ENCODE measurements at regions not wholly inside any gene's neighbourhood (a gene's known extent, or its start where the extent isn't known, plus 50 kb on each side); places are given as distances from the start of the nearest gene placed in this dataset.

DNA sequence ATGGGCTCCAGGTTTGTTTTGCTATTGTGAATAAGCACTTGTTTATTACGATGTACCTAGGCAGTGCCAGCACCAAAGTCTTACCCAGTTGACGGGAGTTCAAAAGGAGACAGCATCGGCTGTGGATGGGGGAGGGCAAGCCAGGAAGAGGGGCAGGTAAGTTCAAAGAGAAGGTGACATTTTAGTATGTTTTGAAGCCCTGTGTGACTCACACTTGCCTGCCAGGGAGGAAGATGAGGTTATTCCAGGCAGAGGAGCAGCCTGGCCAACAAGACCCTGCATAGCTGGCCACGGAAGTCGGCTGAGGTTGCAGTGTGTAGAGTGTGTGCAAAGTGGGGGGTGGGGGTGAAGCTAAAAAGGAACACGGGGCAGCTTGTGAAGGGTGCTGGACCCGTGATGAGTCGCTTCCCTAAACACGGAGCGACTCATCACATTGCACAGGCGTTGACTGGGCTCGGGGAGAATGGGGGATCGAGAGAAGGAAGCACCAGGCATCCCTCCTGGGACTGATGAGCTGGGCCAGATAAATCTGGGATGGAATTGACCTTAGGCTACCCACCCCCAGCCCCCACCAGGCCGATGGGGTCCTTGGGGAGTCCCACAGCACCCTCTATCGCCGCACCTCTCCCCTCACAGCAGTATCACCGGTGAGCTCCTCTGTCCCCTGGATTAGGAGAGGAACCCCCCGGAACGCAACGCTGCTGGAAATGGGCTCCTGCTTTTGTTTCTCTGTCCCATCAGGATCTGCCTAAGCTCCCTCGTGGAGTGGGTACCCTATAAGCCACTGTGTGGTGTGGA lies 97.9 kb upstream of the IKZF1 start:
- no peak for TF ChIP-seq CTCF (IDR thresholded peaks at IDR 0.05; ENCODE audit: extremely low read depth, insufficient read depth, missing control alignments)
- DNase-seq (ENCODE audit: low spot score) = no peak
- in situ Hi-C loops (cut with MboI; ENCODE audit: low pct_unique_long_range_greater_than_20kb, low sequenced_read_pairs, unreplicated experiment) = loop anchor here (25.0 kb wide), 1 partner anchor 206 kb away; no protein-coding TSS in a partner anchor

- DNase-seq (ENCODE audit: low spot score) = no peak
- no peak for TF ChIP-seq CTCF (IDR thresholded peaks at IDR 0.05; ENCODE audit: extremely low read depth, insufficient read depth, missing control alignments)
- in situ Hi-C loops (cut with MboI; ENCODE audit: low pct_unique_long_range_greater_than_20kb, low sequenced_read_pairs, unreplicated experiment) = loop anchor here (25.0 kb wide), 1 partner anchor 207 kb away; no protein-coding TSS in a partner anchor
These were observed 99.5 kb upstream of the IKZF1 start for GRCh38 chr7:50205011-50205410.

DNA sequence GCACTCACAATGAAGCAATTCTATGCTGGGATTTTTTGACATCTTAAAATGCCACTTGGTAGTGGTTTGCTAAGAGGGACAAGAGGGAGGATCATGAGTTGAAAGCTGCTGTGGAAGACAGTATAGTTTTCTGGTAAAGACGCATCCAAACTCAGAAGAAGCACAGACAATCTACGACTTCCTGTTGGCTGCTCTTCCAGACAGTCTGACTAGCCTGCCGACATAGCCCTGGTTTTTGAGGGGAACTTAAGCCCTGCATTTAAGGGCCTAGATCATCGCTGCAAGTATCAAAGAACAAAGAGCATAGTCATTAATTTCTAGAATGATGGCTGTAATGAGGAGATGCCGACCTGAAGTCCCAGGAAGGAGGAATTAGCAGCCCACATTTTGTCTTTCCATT lies 99.9 kb upstream of the IKZF1 start:
- no peak for TF ChIP-seq CTCF (IDR thresholded peaks at IDR 0.05; ENCODE audit: extremely low read depth, insufficient read depth, missing control alignments)
- in situ Hi-C loops (cut with MboI; ENCODE audit: low pct_unique_long_range_greater_than_20kb, low sequenced_read_pairs, unreplicated experiment) = loop anchor here (25.0 kb wide), 1 partner anchor 208 kb away; no protein-coding TSS in a partner anchor
- no peak for DNase-seq (ENCODE audit: low spot score)

GRCh38 chr7:50203521-50203920 lies 101.0 kb upstream of the IKZF1 start:
- no peak for DNase-seq (ENCODE audit: low spot score)
- no peak for TF ChIP-seq CTCF (IDR thresholded peaks at IDR 0.05; ENCODE audit: extremely low read depth, insufficient read depth, missing control alignments)
- in situ Hi-C loops (cut with MboI; ENCODE audit: low pct_unique_long_range_greater_than_20kb, low sequenced_read_pairs, unreplicated experiment) = loop anchor here (25.0 kb wide), 1 partner anchor 209 kb away; no protein-coding TSS in a partner anchor

DNA sequence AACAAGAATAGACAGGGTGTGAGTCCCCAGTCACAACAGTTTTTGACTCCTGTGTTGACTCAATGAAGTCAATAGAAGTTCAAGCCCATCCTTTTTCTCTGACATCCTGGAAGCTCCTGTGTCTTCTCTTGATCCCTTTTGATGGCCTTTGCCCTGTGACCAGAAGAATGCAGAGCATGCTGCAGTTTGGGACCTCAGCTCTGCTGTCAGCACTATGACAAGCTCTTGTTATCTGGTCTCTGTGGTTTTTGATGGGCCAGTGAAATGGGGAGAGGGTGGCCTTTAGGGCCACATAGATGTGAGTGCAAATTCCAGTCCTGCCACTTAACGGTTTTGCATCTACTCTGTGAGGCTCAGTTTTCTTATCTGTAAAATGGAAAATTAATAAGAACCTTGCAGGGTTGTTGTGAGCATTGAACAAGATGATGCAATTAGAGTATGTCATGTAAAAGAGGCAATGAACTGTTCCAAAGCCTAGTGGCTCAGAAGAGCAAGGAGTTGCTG lies 102.4 kb upstream of the IKZF1 start:
- no peak for DNase-seq (ENCODE audit: low spot score)
- in situ Hi-C loops (cut with MboI; ENCODE audit: low pct_unique_long_range_greater_than_20kb, low sequenced_read_pairs, unreplicated experiment) = loop anchor here (25.0 kb wide), 1 partner anchor 210 kb away; no protein-coding TSS in a partner anchor
- TF ChIP-seq CTCF (IDR thresholded peaks at IDR 0.05; ENCODE audit: extremely low read depth, insufficient read depth, missing control alignments) = no peak

GRCh38 chr7:50199824-50200223 lies 104.7 kb upstream of the IKZF1 start:
- TF ChIP-seq CTCF (IDR thresholded peaks at IDR 0.05; ENCODE audit: extremely low read depth, insufficient read depth, missing control alignments) = no peak
- no peak for DNase-seq (ENCODE audit: low spot score)
- in situ Hi-C loops (cut with MboI; ENCODE audit: low pct_unique_long_range_greater_than_20kb, low sequenced_read_pairs, unreplicated experiment) = loop anchor here (25.0 kb wide), 1 partner anchor 212 kb away; no protein-coding TSS in a partner anchor
